CMK (cell line): ENCODE measurements at regions not wholly inside any gene's neighbourhood (a gene's known extent, or its start where the extent isn't known, plus 50 kb on each side); places are given as distances from the start of the nearest gene placed in this dataset.
"Not testable (repeated sequence)": the region's sequence is repeated elsewhere in the genome, so short reads cannot be mapped to it uniquely, and the experiment has no call there.

Experiments
- DNase-seq: peaks from one replicate; pipeline ENCODE4 v3.0.0-alpha.2; 2010; ENCODE audit warnings: low read depth

DNA sequence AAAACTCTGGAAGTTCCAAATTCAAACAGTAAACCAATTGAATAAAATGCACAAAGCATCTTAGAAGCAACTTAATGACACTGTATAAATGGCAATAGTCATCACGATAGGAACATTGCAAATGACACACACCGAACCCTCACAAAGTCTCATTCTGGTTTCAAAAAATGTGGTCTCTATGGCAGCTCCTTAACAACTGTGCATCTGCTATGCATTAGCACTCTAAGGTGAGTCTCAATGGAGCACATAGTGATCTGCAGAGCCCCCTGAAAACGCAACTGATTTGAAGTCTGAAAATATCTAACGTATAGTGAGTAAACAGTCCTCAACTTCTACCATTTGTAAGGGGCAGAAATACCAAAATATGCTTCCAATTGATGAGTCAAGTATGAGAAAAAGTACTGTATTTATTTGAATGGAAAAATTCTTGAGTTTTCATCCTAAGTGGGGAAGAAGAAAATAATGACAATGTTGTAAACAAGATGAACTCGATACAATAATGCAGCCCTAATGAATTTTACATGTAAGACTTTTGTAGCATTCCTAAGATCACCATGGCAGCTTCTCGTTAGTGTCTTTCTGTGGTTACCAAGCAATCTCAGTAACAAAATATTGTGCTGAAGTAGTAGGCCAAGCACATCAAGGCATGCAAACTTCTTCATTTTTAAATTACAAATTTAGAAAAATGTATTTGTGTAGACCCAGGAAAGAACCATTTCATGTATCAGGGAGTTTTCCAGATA is 517.5 kb upstream of the FAM174A start:
- no peak for DNase-seq

DNA sequence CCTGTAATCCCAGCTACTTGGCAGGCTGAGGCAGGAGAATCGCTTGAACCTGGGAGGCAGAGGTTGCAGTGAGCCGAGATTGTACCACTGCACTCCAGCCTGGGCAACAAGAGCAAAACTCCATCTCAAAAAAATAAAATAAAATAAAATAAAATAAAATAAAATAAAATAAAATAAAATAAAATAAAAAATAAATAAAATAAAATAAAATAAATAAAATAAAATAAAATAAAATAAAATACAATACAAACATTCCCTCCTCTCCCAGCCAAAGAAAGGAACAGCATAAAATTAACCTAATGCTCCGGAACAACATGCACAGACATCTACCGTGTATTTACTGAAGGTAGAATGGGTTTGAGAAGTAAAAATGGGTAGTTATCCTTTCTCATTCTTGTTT is 521.9 kb upstream of the FAM174A start:
- not testable (repeated sequence) for DNase-seq

DNA sequence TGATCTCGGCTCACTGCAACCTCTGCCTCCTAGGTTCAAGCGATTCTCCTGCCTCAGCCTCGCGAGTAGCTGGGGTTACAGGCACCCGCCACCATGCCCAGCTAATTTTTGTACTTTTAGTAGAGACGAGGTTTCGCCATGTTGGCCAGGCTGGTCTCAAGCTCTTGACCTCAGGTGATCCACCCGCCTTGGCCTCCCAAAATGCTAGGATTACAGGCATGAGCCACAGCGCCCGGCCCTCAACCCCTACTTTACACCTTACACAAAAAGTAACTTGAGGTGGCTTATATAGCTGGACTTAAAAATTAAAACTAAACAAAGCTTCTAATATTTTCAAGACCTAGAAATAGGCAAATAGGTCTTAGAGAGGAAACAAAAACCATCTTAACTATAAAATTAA is 524.0 kb upstream of the FAM174A start:
- DNase-seq = not testable (repeated sequence)

DNA sequence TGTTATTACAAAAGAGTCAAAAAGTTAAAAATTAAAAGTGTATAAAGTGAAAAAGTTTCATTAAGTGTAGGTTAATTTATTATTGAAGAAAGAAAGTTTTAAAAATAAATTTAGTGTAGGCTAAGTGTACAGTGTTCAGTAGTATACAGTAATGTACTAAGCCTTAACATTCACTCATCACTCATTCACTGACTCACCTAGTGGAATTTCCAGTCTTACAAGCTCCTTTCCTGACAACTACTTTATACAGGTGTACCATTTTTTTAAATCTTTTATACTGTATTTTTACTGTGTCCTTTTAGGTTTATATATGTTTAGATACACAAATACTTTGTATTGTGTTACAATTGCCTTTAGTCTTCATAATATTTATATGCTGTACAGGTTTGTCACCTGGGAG is 530.2 kb upstream of the FAM174A start:
- DNase-seq = no peak

DNA sequence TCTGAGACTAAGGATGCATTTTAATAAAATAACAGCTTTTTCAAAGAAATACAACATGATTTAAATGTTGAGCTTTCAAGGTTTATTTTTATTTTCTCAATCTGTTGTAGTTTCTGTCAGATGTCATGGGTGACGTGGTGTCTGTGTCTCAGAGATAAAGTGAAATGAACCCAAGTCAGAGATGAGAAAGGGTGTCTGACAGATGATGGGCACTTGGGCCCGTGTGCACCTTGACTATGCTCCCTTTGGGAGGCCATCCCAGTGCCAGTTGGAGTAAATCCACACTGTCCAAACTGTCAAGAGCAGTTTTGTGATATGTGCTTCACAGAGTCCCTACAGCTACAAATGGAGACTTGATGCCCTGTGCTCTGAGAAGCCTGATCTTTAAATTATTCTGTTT is 536.9 kb upstream of the FAM174A start:
- DNase-seq = no peak

DNA sequence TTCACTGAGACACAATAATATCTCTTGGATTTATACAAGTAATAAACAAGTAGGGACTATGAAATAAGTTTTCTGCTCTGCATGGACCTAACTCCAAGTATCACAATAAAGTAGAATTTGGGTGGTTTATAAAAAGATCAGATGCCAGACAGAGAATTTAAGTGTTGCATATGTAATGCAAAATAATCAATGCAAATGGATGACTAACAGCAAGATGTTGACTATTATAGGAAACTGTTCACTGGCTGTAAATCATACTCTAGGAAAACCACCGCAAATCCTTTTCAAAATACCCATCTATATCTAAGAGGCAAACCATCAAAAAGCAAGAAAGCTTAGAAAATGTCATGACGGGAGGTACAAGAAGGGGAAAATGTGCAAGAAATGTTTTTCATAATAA is 539.8 kb upstream of the FAM174A start:
- no peak for DNase-seq

DNA sequence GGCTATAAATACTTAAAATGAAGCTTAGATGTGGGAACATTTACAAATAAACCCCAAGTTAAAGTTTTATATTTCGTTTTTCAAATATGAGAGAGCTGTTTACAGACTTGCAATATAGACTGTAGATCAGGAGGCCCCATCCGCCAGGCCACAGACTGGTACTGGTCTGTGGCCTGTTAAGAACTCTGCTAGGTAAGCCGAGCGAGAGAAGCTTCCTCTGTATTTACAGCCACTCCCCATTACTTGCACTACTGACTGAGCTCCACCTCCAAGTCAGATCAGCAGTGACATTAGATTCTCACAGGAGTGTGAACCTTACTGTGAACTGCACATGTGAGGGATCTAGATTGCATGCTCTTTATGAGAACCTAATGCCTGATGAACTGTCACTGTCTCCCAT is 561.4 kb upstream of the FAM174A start:
- no peak for DNase-seq

DNA sequence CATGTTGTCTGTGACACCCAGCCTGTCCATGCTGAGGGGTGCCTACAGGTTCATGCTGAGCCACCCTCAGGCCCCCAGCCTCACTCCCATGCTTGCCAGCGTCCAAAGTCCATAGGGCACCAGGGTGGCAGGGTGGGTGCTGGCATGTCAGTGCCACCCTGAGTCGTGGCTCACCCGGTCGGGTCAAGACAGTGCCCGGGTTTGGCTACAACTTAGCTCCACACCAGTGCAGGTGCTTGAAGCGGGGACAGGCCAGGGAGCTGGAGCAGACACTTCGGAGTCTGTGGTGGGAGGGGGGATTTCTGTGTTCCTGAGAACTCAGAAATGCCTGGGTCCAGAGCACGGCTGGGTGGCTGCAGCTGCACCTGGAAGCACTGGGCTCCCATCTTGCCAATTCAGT is 579.2 kb upstream of the FAM174A start:
- DNase-seq = no peak

DNA sequence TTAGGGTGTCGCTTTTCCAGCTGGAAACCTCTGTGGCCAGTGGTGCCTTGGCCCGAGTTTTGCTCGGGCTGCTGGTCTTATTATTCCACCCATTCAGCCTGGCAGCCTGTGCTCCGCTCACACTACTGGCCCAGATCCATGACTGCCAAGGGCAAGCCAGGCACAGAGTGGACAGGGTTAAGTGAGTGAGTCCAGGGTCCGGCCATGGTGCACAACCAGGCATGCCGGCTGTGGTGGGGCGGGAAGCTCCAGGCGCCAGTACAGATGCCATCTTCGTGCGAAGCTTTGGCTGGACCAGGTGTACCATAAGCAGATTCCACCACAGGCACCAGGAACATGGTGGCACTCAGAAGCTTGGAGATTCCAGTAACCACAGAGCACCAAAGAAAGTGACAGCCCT is 580.2 kb upstream of the FAM174A start:
- no peak for DNase-seq

DNA sequence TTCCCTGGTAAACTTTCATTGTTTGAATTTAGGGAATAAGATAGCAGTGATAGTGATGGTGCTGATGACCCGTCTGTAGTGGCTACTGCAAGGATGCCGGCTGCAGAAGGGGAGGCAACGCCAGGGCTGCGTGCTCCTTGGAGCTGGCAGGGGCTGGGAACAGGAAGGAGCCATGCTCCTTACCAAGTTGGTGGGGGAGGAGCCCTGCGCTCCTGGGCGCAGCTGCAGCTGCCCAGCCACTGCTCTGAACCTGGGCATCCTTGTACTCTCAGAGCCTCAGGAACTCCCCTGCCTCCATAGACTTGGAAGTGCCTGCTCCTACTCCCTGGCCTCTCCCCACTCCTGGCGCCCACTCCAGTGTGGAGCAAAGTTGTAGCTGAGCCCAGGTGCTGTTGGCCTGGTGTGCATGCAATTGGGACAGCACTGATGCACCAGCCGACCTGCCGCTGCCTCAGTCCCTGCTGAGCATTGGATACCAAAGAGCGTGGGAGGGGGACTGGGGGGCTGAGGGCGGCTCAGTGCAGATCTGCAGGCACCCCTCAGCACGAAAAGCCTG is 585.1 kb upstream of the FAM174A start:
- no peak for DNase-seq

DNA sequence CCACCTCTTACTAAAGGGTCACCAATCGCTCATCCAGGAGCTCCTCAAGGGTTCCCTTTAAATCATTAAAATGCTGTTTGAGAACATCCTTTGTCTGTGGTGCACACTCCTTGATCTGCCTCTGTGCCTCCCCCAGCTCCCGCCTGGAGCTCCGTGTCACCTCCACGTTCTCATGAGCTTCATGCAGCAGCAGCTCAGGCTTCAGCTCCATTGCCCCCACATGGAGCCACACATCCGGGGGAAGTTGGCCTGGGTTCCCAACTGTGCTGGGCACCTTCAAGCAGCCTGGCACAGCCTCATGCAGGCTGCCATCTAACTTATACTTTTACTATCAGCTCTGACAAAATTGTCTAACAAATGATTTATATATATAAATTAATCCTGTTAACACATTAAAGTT is 585.8 kb upstream of the FAM174A start:
- no peak for DNase-seq

DNA sequence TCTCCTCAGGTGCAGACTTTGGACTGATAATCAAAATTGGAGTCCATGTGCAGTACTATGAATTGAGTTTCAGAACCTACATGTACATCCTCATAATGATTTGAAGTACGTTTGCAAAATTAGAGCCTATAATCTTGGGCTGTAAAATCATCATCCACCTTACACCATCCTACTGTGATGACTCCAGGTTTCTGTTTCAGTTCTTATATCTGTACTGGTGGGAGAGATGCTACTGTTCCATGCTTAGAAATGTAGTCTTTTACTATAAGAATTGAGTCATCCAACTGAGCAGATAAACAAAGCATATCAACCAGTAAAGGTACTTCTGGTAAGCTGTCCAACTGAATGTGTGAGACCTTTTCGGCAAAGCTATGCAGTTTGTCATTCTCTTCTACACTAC is 586.3 kb upstream of the FAM174A start:
- no peak for DNase-seq

DNA sequence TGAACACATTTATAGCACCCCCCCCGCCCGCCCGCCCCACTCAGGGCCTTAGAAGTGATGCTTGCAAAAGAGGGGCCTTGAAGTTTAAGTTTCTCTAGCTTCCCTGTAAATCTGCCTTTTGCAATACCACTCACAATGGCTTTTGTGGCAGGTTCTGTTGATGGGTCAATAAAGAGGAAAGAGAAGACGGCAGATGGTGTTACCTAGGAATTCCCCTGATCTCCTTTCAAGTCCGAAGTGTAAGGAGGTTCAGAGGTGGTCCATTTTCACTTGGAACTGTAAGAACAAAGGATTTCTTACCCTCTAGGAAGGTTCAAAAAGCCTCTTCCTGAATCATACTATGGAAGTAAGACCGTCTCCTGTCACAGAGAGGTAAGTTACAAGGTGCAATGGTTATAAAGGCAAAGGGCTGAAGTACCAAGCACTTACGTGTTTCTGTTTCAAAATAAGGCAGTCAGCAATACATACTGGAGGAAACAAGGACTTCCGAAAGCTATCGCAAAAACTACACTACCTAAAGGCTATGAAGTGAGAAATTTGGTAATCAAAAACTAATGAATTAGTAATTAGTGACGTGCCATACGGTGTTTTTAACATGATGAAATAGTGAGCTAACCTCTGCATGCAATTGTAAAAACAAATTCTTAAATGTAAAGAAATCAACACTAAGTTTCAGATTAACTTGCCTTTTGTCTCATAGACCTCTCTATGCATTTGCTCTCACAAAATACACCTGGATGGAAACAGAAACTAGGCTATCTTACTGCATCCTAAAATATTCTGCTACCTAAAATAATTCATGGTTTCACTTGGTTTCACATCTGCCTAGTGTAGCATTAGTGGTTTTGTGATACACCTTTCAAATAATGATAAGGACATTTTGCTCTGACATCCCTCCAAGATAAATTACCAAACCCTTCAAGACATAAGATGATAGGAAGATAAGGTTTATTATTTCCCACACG is 589.4 kb upstream of the FAM174A start:
- DNase-seq = no peak

DNA sequence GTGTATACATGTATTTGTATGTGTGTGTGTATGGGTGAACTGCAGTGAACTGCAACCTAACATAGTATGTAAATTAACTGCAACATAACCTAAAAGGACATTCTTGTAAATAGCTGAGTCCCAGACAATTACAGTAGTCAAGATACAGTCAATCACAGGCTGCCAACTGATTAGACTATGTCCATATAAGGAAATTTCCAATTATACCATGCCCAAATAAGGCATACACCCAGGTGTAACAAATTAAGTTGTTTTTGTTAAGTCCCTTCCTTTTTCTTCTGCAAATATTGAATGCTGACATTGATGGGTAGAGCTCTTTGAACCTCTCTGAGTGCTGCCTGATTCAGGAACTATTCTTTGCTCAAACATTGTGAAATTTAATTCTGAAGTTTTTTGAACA is 594.6 kb upstream of the FAM174A start:
- no peak for DNase-seq

DNA sequence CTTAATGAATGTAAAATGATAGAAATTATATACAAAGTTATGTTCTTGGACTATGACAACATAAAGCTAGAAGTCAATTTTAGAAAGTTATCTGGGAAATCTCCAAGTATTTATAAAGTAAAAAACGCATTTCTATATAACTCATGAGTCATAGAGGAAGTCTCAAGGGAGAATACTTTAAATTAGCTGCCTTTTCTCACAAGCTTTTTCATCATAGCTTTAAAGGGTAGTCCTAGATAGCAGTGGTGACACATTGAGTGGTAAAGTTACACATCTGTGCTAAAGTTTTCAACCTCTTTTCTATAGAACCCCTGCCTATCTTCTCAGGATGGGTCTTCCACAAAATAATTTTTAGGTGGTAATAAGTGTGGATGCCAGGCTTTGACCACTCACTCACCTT is 598.3 kb upstream of the FAM174A start:
- no peak for DNase-seq

DNA sequence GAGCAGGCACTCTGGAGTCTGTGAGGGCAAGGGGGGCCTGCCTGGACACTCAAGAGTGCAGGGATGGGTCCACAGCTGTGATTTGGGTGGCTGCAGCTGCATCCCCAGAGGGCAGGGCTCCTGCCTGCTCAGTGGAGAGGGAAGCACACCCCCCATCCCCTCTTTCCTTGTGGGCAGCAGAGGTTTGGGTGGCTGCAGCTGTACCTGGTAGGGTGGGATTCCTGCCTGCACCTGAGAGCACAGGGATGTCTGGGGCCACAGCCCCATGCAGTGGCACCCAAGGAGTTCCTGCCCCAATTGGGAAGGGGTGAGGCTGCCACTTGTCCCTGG is 605.4 kb upstream of the FAM174A start:
- no peak for DNase-seq

DNA sequence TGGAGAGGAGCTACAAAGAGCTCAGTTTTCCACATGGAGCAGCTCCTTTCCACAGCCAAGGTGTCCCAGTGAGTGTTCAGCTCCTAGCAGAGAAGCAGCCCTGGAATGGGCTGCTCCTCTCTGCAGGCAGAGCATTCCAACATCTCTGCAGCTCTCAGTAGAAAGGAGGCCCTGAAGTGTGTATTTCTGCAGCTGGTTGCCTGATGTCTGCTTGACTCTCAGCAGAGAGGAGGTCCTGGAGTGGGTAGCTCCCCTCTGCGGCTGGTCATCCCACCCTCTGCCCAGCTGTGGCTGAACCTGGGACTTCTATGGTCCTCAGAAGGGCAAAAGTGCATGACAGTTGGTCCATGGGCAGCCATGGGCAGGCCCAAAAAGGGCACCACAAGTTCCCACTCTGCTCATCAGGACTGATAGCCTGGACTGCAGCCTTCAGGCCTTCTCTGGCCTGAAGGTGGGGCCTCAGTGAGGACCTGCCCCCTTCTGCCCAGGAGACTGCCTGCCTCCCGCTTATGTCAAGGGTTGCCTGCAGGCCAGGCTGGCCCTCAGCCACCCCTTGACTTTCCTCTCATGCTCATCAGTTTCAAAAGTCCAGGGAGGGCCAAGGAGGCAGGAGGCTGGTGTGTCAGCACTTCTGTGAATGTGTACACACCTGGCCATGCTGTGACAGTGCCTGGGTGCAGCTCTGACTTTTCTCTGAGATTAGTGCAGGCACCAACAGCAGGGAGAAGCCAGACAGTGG is 605.9 kb upstream of the FAM174A start:
- DNase-seq = no peak

DNA sequence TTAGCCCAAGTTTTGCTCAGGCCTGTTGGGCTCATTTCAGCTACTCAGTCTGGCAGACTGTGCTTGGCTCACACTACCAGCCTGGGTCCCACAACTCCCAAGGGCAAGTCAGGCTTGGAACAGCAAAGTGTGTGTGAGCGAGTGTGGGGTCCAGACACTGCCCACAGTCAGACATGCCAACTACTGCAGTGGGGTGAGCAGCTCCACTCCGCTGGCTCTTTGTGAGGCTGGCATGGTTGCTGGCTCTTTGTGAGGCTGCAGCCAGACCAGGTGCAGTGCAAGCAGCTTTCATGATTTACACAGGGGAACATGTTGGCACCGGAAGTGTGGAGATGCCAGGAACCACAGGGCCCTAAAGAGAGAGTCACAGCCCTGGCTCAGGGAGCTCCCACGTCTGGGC is 606.7 kb upstream of the FAM174A start:
- DNase-seq = no peak

DNA sequence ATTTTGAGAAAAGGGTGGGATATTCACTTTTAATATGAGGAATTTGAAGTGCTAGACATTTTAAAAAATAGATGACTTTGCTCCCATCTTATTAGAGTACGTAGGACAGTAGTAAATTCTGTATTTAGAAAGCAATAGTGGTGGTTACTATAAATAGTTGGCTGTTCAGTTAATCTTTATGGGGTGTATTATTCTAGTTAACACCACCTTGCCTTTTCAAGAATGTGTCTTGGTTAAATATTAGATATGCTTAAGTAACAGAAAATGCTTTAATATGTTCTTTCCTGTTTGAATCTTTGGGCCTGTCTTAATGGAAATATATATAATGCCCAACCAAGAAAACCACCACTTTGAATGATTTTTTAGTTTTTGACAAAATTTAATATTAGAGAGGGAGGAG is 608.7 kb upstream of the FAM174A start:
- no peak for DNase-seq

DNA sequence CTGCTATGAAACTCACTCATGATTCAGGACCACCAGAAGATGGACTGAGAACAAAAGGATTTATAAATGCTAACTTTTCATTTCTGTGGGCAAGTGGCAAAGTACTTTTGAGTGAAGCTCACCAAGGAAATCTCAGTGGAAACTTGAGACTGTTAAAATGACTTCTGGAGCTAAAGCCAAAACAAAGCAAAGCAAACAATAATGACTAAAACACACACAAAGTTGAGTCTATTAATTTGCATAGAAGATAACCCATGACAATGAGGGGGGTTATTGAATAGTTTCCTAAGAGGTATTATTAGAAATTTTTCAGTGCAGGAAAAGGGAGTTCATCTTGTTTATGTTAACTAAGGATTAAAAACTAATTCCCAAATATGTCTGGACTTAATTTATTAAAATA is 612.8 kb upstream of the FAM174A start:
- DNase-seq = no peak

DNA sequence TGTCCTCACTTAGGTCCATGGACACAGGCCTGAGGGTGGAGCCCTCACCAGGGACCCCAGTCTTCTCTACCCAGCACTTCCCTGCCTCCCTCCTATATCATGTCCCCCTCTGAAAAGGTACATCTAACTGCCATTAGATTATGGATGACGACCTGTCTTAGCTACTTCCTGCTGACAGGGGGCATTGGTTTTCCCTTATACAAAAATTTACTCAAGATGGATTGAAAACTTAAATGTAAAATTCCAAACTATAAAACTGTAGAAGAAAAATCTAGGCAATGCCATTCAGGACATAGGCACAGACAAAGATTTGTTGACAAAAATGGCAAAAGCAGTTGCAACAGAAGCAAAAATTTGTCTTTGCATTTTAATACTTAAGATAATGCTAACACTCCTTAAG is 623.2 kb upstream of the FAM174A start:
- DNase-seq = no peak

DNA sequence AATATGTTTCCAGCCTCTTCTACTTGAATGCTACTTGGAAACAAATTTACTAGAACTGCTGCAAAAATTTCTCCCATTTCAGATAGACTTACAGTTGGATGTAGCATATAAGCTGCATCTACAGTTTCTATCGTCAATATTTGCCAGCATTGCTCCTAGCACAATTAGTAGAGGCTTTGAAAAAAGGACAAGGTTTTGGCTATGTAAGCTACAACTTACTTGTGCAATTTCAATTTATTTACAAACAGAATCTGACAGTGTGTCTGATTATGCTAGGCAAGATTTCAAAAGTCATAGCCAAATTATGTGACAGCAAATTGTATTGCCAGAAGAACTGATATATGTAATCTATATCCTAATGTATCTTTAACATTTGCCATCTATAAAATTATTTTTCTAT is 628.4 kb upstream of the FAM174A start:
- no peak for DNase-seq

DNA sequence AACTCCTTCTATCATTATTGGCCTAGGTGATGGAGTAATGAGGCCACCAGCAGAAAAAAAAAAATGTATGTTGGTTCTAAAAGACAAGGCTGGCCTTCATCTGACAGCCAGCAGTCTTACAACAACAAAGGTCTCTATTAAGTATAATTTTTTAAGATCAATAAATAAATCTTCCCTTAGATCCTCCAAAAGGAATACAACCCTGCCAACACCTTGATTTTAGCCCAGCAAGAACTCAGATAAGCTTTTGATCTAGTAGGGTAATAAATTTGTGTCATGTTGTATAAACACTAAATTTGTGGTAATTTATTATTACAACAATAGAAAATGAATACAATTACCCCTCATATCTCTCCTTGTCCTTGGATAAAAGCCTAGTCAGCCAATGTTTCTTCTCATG is 633.2 kb upstream of the FAM174A start:
- no peak for DNase-seq
